ENCODE measurements at regions not wholly inside any gene's neighbourhood (a gene's known extent, or its start where the extent isn't known, plus 50 kb on each side); places are given as distances from the start of the nearest gene placed in this dataset.

- DNase-seq (ENCODE audit: low read depth, low spot score), result no peak
- RAD21 ChIA-PET (ENCODE audit: unreplicated experiment), result no interaction called here
- H3K4me1 ChIP-seq (ENCODE audit: control insufficient read depth, insufficient read depth, low read length), result no peaks in the 10 kb centered on the region
- no peak overlapping the region for H2AFZ ChIP-seq (ENCODE audit: control insufficient read depth, low read depth, low read length)
- no peak for TF ChIP-seq CBX3 (IDR thresholded peaks at IDR 0.05; ENCODE audit: borderline replicate concordance, low read depth)
- no peak for TF ChIP-seq SP1 (IDR thresholded peaks at IDR 0.05; ENCODE audit: low read depth, low read length)
- no peak for TF ChIP-seq WRNIP1 (IDR thresholded peaks at IDR 0.05; ENCODE audit: borderline replicate concordance, low read depth, low read length)
- TF ChIP-seq, protein P1, sequence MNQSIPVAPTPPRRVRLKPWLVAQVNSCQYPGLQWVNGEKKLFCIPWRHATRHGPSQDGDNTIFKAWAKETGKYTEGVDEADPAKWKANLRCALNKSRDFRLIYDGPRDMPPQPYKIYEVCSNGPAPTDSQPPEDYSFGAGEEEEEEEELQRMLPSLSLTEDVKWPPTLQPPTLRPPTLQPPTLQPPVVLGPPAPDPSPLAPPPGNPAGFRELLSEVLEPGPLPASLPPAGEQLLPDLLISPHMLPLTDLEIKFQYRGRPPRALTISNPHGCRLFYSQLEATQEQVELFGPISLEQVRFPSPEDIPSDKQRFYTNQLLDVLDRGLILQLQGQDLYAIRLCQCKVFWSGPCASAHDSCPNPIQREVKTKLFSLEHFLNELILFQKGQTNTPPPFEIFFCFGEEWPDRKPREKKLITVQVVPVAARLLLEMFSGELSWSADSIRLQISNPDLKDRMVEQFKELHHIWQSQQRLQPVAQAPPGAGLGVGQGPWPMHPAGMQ (IDR thresholded peaks at IDR 0.05; ENCODE audit: borderline replicate concordance), result no peak
- no peak for TF ChIP-seq ASH2L (IDR thresholded peaks at IDR 0.05; ENCODE audit: borderline replicate concordance, low read depth)
- no TSS peak for BruUV-seq (replicated peaks)
- ATAC-seq, result no peak
- no peaks in the 10 kb centered on the region for H3K9me3 ChIP-seq (replicated peaks; ENCODE audit: control insufficient read depth, insufficient read depth, low read length)
- POLR2A ChIA-PET, result no interaction called here
- SMC1A ChIA-PET (ENCODE audit: uncharacterized antibody, unreplicated experiment), result no interaction called here
- in situ Hi-C loops (cut with MboI) (no loop called here), intact Hi-C loops (cut with micrococcal nuclease; ENCODE audit: unreplicated experiment) (no loop called here)
- H3K79me2 ChIP-seq (ENCODE audit: control insufficient read depth, insufficient read depth, low read length), result no peaks in the 10 kb centered on the region
- H3K9ac ChIP-seq (ENCODE audit: control insufficient read depth, insufficient read depth, low read length), result no peak overlapping the region
- no peak overlapping the region for H3K4me2 ChIP-seq (ENCODE audit: control insufficient read depth, insufficient read depth)
- H3K36me3 ChIP-seq (ENCODE audit: control insufficient read depth in 2 of 2, insufficient read depth in 2 of 2, low read length in 1 of 2), result no peaks in the 10 kb centered on the region
- no peak overlapping the region for H3K27ac ChIP-seq (ENCODE audit: control insufficient read depth, insufficient read depth)
- CTCF ChIA-PET, result no interaction called here
- no peak for FAIRE-seq
- 0 out of 4 replicates have a peak, but pooled peaks cover 0 to 1% of the 10 kb centered on the region in 2 experiments for H3K27me3 ChIP-seq (replicated peaks in 1 of 2; ENCODE audit: control insufficient read depth in 2 of 2, insufficient read depth in 2 of 2, low read length in 1 of 2)
- 28% methylated on average over 6 of the region's 6 CpGs for WGBS (ENCODE audit: insufficient coverage, insufficient replicate concordance, low lambda C conversion rate, missing lambda C conversion rate)
- H4K20me1 ChIP-seq (ENCODE audit: control insufficient read depth, insufficient read depth), result no peaks in the 10 kb centered on the region
- no peak overlapping the region for H3K4me3 ChIP-seq
Observed at GRCh38 chr2:121129692-121130091, 155.3 kb downstream of the TFCP2L1 start.

- WGBS (ENCODE audit: insufficient coverage, insufficient replicate concordance, low lambda C conversion rate, missing lambda C conversion rate), result 38% methylated on average over 4 of the region's 4 CpGs
- ATAC-seq, result no peak
- intact Hi-C loops (cut with micrococcal nuclease; ENCODE audit: unreplicated experiment), result no loop called here
Observed at GRCh38 chr2:121130301-121130850, 154.6 kb downstream of the TFCP2L1 start.

More at GRCh38 chr2:121130301-121130850, 154.6 kb downstream of the TFCP2L1 start:
- Histone ChIP-seq H3K27me3 (replicated peaks in 1 of 2; ENCODE audit: control insufficient read depth in 2 of 2, insufficient read depth in 2 of 2, low read length in 1 of 2) (0 out of 4 replicates have a peak, but pooled peaks cover 0 to 1% of the 10 kb centered on the region in 2 experiments), H3K9ac (ENCODE audit: control insufficient read depth, insufficient read depth, low read length) (no peak overlapping the region), H3K79me2 (ENCODE audit: control insufficient read depth, insufficient read depth, low read length) (no peaks in the 10 kb centered on the region), H3K4me2 (ENCODE audit: control insufficient read depth, insufficient read depth) (no peak overlapping the region), H3K9me3 (replicated peaks; ENCODE audit: control insufficient read depth, insufficient read depth, low read length) (no peaks in the 10 kb centered on the region), H2AFZ (ENCODE audit: control insufficient read depth, low read depth, low read length) (no peak overlapping the region), H3K27ac (ENCODE audit: control insufficient read depth, insufficient read depth) (no peak overlapping the region), H3K4me1 (ENCODE audit: control insufficient read depth, insufficient read depth, low read length) (no peaks in the 10 kb centered on the region), H3K36me3 (ENCODE audit: control insufficient read depth in 2 of 2, insufficient read depth in 2 of 2, low read length in 1 of 2) (no peaks in the 10 kb centered on the region), H3K4me3 (no peak overlapping the region), H4K20me1 (ENCODE audit: control insufficient read depth, insufficient read depth) (no peaks in the 10 kb centered on the region)
- in situ Hi-C loops (cut with MboI), result no loop called here
- TF ChIP-seq, protein P2, sequence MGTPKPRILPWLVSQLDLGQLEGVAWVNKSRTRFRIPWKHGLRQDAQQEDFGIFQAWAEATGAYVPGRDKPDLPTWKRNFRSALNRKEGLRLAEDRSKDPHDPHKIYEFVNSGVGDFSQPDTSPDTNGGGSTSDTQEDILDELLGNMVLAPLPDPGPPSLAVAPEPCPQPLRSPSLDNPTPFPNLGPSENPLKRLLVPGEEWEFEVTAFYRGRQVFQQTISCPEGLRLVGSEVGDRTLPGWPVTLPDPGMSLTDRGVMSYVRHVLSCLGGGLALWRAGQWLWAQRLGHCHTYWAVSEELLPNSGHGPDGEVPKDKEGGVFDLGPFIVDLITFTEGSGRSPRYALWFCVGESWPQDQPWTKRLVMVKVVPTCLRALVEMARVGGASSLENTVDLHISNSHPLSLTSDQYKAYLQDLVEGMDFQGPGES (IDR thresholded peaks at IDR 0.05), result no peak
- no peak for TF ChIP-seq ZSCAN29 (IDR thresholded peaks at IDR 0.05)
- no peak for TF ChIP-seq NR2C1 (IDR thresholded peaks at IDR 0.05)
- TF ChIP-seq SREBF1 (IDR thresholded peaks at IDR 0.05; ENCODE audit: low read length), result no peak
- TF ChIP-seq SUZ12 (IDR thresholded peaks at IDR 0.05; ENCODE audit: unreplicated experiment), result no peak
- no peak for TF ChIP-seq KAT2A (conservative IDR thresholded peaks at IDR 0.05; ENCODE audit: control insufficient read depth, low read depth, low read length)
- TF ChIP-seq SIX5 (IDR thresholded peaks at IDR 0.05; ENCODE audit: low read depth, low read length, severe bottlenecking), result no peak
- DNase-seq (ENCODE audit: low read depth, low spot score), result no peak
- no TSS peak for BruUV-seq (replicated peaks)
- ChIA-PET POLR2A (no interaction called here), CTCF (no interaction called here), RAD21 (ENCODE audit: unreplicated experiment) (no interaction called here), SMC1A (ENCODE audit: uncharacterized antibody, unreplicated experiment) (no interaction called here)
- FAIRE-seq, result no peak
